ENCODE measurements at regions not wholly inside any gene's neighbourhood (a gene's known extent, or its start where the extent isn't known, plus 50 kb on each side); places are given as distances from the start of the nearest gene placed in this dataset.
"Not testable (repeated sequence)": the region's sequence is repeated elsewhere in the genome, so short reads cannot be mapped to it uniquely, and the experiment has no call there.

DNA sequence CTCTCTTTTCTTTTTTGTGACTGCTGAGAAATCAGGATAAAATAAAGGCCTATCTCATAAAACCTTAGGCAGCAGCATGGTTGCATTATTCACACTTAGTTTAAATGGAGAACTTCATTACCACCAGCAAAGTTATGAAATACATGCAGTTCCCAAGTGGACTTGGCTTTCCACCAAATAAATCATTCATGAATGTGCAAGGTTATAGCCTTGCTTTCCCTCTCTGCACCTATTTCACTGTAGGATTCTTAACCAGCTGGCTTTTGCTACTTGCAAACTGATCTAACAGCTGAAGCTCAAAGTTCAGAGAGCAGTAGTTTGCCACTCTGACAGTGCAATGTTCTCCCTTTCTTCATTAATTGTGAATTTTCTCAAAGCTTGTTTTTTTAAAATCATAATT lies 140.1 kb upstream of the SMIM31 start:
- ATAC-seq (ENCODE audit: poor library complexity) (no peak), DNase-seq (no peak)
- intact Hi-C loops (cut with DNase I): no loop called here

DNA sequence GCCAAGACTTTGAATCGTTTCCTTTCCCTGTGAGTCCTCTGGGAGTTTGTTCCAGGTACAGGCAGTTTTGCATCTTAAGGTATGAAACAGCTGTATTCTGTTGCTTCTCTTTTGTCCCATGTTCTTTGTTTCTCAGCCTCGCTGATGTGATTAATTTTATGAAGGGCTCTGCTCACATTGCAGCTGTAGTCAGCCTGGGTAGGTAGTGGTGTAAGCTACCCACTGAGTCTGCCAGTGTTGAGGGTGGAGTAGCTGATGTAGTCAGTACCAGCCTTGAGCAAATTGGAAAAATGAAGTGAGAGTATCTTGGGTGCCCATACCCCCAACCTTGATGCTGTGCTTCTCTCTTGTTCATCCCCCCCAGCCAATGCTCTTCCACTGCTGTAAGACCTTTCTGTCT lies 139.6 kb upstream of the SMIM31 start:
- DNase-seq (no peak), ATAC-seq (ENCODE audit: poor library complexity) (no peak)
- intact Hi-C loops (cut with DNase I): no loop called here

GRCh38 chr4:164614999-164615398 lies 138.9 kb upstream of the SMIM31 start:
- ATAC-seq (ENCODE audit: poor library complexity) (no peak), DNase-seq (no peak)
- intact Hi-C loops (cut with DNase I): no loop called here

DNA sequence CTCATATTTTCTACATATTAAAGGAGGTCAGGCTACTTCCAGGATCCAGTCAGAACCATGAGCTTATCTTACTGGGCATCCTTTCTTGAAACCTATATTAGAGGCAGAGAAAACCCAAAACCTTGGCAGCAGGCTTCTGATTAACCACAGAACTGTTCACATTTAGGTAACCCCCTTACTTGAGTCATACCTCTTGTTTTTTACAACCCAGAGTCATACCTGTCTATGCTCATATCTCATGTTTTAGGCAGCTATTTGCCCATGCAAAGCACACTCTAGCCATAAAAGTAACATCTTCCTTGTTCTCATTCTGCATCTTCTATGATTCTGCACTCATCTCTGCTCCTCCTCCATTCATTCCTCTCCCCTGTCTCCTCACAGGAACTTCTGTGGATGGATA lies 138.0 kb upstream of the SMIM31 start:
- intact Hi-C loops (cut with DNase I): no loop called here
- ATAC-seq (ENCODE audit: poor library complexity): no peak

GRCh38 chr4:164616961-164617360 lies 137.0 kb upstream of the SMIM31 start:
- intact Hi-C loops (cut with DNase I): no loop called here
- no peak for ATAC-seq (ENCODE audit: poor library complexity)
- DNase-seq: no peak

More for the DNA sequence above, 138.0 kb upstream of the SMIM31 start:
- DNase-seq: no peak

DNA sequence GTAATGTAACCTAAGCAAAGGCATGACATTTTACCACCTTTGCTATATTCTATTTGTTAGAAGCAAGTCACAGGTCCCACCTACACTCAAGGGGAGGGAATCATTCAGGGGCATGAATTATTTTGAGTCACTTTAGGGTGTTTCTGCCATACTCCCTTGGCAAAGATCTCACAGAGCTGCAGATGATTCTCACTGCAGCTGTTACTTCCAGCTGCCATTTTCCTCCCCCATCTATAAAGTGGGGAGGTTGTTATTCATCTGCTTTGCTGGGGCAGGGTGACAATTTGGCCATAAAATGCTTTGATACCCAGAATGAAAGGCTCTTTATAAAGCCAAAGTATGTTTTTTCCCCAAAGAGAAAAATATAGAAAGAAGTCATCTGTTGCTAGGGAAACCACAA lies 136.5 kb upstream of the SMIM31 start:
- DNase-seq (no peak), ATAC-seq (ENCODE audit: poor library complexity) (no peak)
- intact Hi-C loops (cut with DNase I): no loop called here

GRCh38 chr4:164617911-164618310 lies 136.0 kb upstream of the SMIM31 start:
- DNase-seq: no peak
- no peak for ATAC-seq (ENCODE audit: poor library complexity)
- intact Hi-C loops (cut with DNase I): no loop called here

DNA sequence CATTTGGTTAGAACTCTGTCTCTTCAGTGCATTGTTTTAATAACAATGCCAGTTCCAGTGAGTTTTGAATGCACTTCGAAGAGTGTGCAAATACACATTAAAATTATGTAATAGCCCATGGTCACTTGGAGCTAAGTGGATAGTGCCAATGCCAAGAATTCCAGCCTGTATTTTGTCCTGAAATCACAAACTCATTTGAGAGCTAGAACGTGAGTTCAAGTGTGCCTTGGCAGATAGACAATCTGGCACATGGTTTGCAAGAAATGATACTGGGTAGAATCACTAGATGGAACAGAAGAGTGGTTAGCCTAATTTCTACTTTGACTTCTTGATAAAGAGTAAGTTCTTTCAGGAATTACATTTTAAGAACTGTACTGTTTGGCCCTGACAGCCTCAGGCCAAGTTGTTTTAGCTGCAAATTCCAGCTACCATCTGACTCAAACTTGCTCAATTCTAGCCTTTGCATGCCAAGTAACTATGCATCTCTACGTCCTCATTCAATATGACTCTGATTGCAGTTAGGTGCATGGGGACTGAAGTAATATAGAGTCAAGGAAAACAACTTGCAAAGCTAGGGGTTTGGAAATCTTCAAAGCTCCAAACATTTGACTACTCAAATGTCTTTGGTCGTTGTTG lies 131.9 kb upstream of the SMIM31 start:
- ATAC-seq (ENCODE audit: poor library complexity) (no peak), DNase-seq (no peak)
- intact Hi-C loops (cut with DNase I): no loop called here

- intact Hi-C loops (cut with DNase I): no loop called here
- ATAC-seq (ENCODE audit: poor library complexity): no peak
- DNase-seq: no peak
These were observed 130.8 kb upstream of the SMIM31 start for GRCh38 chr4:164623099-164623498.

- intact Hi-C loops (cut with DNase I): no loop called here
- DNase-seq (no peak), ATAC-seq (ENCODE audit: poor library complexity) (no peak)
These were observed 114.9 kb upstream of the SMIM31 start for GRCh38 chr4:164639001-164639400.

DNA sequence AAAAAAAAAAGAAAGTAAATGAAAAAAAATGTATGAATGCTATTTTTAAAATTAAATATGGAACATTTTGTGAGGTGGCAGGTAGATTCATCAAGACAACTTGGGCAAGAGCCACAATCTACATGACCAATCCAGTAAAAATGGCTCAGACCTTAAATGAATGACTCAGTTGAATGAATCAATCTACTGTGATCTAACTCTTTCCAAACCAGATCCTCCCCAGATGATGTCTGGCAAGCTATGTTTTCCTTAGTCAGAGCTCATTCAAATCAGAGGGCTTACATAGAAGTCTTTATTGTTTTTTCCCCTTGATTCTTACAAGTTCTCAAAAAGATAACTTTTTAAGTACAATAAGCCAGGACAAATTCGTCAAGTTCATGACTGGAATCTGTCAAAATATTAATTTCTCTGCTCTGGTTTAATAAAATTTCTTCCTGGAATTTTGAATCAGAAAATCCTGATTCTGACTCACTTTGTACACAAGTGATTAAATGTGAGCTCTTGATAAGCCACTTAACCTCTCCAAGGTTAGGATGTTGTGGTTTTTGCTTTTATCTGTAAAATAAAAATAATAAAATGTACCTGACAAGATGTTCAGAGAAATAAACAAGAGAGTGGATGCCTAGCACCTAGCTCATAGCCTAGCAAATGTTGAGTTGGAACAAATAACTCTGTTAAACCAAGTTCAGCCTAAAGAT lies 105.6 kb upstream of the SMIM31 start:
- ATAC-seq (ENCODE audit: poor library complexity): no peak
- intact Hi-C loops (cut with DNase I): no loop called here
- DNase-seq: no peak

- intact Hi-C loops (cut with DNase I): no loop called here
- ATAC-seq (ENCODE audit: poor library complexity) (no peak), DNase-seq (no peak)
These were observed 105.1 kb upstream of the SMIM31 start for GRCh38 chr4:164648849-164649212.

DNA sequence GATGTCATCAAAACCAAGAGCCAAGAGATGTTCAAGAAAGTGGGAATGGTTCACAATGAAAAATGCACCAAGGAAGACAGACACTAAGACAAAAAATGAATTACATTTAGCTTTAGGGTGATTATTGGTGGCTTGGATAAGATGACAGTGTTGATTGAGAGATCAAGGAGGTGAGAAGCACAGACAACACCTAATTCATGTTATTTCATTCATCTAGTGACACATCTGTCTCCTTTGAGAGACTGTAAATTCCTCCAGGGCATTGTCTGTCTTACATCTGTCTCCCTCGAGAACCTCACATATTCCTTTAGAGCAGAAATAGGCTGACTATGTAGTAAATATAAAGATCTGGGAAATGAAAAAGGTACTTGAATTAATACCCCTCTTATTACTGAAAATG lies 94.2 kb upstream of the SMIM31 start:
- intact Hi-C loops (cut with DNase I): no loop called here
- DNase-seq: no peak
- ATAC-seq (ENCODE audit: poor library complexity): no peak

DNA sequence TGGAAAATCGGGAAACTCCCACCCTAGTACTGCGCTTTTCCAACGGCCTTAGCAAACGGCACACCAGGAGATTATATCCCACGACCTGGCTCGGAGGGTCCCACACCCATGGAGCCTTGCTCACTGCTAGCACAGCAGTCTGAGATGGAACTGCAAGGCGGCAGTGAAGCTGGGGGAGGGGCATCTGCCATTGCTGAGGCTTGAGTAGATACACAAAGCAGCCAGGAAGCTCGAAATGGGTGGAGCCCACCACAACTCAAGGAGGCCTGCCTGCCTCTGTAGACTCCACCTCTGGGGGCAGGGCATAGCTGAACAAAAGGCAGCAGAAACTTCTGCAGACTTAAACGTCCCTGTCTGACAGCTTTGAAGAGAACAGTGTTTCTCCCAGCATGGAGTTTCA lies 77.8 kb upstream of the SMIM31 start:
- ATAC-seq (ENCODE audit: poor library complexity); intact Hi-C loops (cut with DNase I); DNase-seq: not testable (repeated sequence)

GRCh38 chr4:164683040-164683439 lies 70.9 kb upstream of the SMIM31 start:
- ATAC-seq (ENCODE audit: poor library complexity): no peak

GRCh38 chr4:164695650-164696049 lies 58.3 kb upstream of the SMIM31 start:
- no peak for ATAC-seq (ENCODE audit: poor library complexity)
- intact Hi-C loops (cut with DNase I): no loop called here
- DNase-seq: no peak

More at GRCh38 chr4:164683040-164683439, 70.9 kb upstream of the SMIM31 start:
- no peak for DNase-seq
- intact Hi-C loops (cut with DNase I): no loop called here

DNA sequence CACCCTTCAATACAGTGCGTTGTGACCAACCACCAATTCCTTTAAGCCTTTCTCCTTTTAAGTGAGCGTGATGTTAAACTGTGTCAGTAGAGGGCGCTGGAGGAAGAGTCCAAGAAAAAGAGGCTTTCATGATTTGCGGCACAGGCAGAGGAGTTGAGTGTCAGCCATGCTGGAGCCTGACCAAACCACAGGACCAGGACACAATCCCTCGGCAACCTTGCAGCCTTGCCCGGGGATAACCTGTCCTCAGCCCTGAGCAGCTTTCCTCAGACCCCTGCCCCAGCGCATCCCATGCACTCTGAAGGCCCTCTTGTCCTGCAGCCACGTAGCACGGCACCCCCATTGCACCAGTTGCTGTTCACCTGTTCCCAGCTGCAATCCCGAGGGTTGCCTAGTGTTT lies 53.5 kb upstream of the SMIM31 start:
- no peak for DNase-seq
- intact Hi-C loops (cut with DNase I): no loop called here
- ATAC-seq (ENCODE audit: poor library complexity): no peak

DNA sequence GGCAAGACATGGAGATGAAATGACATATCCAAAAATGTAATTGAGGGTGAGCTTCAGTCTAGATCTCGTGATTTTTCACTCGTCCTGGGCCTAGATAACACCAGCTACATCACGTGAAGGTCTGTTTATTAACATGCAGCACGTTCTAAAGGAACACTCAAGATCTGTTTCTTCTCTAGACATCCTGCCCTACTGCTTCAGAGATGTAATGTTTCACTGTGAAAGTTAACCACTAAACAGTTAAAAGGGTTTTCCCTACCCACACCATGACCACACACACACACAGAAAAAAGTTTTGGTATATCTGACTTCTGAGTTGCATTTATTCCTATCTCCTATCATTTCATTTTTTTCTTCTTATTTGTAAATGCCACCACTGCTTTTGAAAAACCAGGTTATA lies 52.3 kb upstream of the SMIM31 start:
- no peak for DNase-seq
- intact Hi-C loops (cut with DNase I): no loop called here
- no peak for ATAC-seq (ENCODE audit: poor library complexity)
